DOHH2 (cell line): ENCODE measurements at regions not wholly inside any gene's neighbourhood (a gene's known extent, or its start where the extent isn't known, plus 50 kb on each side); places are given as distances from the start of the nearest gene placed in this dataset.

Source experiments
- H3F3A ChIP-seq: fragments of 200-600 bp; sonication (generic), shearing (Covaris generic); 2 replicates; pipeline ENCODE4 v1.6.0; 2016; ENCODE audit warnings: antibody characterized with exemption, mild to moderate bottlenecking; ENCODE audit not compliant: control insufficient read depth, insufficient read depth
- H3K27ac ChIP-seq: fragments of 200-600 bp; sonication (generic); 2 replicates; pipeline ENCODE4 v1.5.1; 2014; ENCODE audit warnings: low read depth, mild to moderate bottlenecking, low read length, moderate library complexity
- H3K27me3 ChIP-seq: fragments of 200-600 bp; sonication (generic); 2 replicates; pipeline ENCODE4 v1.6.1; 2014; ENCODE audit warnings: mild to moderate bottlenecking, low read length, mixed read lengths; ENCODE audit not compliant: control insufficient read depth
- H3K36me3 ChIP-seq: fragments of 200-600 bp; sonication (generic); 2 replicates; pipeline ENCODE4 v1.6.1; 2014; ENCODE audit warnings: mild to moderate bottlenecking, low read length, moderate library complexity, mixed read lengths; ENCODE audit not compliant: control insufficient read depth
- H3K4me1 ChIP-seq: fragments of 200-600 bp; sonication (generic); 2 replicates; pipeline ENCODE4 v1.6.1; 2014; ENCODE audit warnings: mild to moderate bottlenecking, low read length, mixed read lengths; ENCODE audit not compliant: control insufficient read depth
- H3K4me2 ChIP-seq: fragments of 200-600 bp; sonication (generic); 2 replicates; pipeline ENCODE4 v1.6.0; 2014; ENCODE audit warnings: mild to moderate bottlenecking, low read length, moderate library complexity
- H3K4me3 ChIP-seq: fragments of 200-600 bp; sonication (generic); 2 replicates; pipeline ENCODE4 v1.5.1; 2014; ENCODE audit warnings: mild to moderate bottlenecking, low read length, mixed read lengths
- H3K79me2 ChIP-seq: fragments of 200-600 bp; sonication (generic); 2 replicates; pipeline ENCODE4 v1.6.1; 2014; ENCODE audit warnings: mild to moderate bottlenecking, low read length, mixed read lengths; ENCODE audit not compliant: control insufficient read depth
- H3K9me2 ChIP-seq: fragments of 200-600 bp; sonication (generic); replicated peaks from 2 replicates; pipeline ENCODE4 v1.6.1; 2014; ENCODE audit warnings: mild to moderate bottlenecking, low read length, mixed read lengths; ENCODE audit not compliant: control insufficient read depth
- H3K9me3 ChIP-seq: fragments of 200-600 bp; sonication (generic); 2 replicates; pipeline ENCODE4 v1.6.1; 2014; ENCODE audit warnings: antibody characterized with exemption, low read length, mixed read lengths; ENCODE audit not compliant: control insufficient read depth, insufficient read depth
- H4K20me1 ChIP-seq: fragments of 200-600 bp; sonication (generic); 2 replicates; pipeline ENCODE4 v1.6.0; 2014; ENCODE audit warnings: low read depth, mild to moderate bottlenecking, antibody characterized with exemption, low read length, moderate library complexity; ENCODE audit not compliant: control insufficient read depth, insufficient read depth
- CTCF ChIP-seq: fragments of 200-600 bp; sonication (generic); IDR thresholded peaks from one replicate; pipeline ENCODE4 v1.5.1; 2014; ENCODE audit warnings: antibody characterized with exemption, mild to moderate bottlenecking, low read depth, low read length; ENCODE audit not compliant: poor library complexity, severe bottlenecking
- EZH2phosphoT487 ChIP-seq: fragments of 200-600 bp; sonication (generic); IDR thresholded peaks from 2 replicates; pipeline ENCODE4 v1.6.1; 2017; ENCODE audit warnings: borderline replicate concordance, mild to moderate bottlenecking, antibody characterized with exemption, low read length, moderate library complexity, mixed read lengths

- Histone ChIP-seq H3K4me3 (no peak overlapping the region), H3K4me1 (no peaks in the 10 kb centered on the region), H3K36me3 (no peaks in the 10 kb centered on the region), H3F3A (no peaks in the 10 kb centered on the region), H4K20me1 (no peaks in the 10 kb centered on the region), H3K9me2 (no peaks in the 10 kb centered on the region), H3K9me3 (no peaks in the 10 kb centered on the region), H3K27ac (no peak overlapping the region), H3K4me2 (no peak overlapping the region), H3K27me3 (no peaks in the 10 kb centered on the region), H3K79me2 (no peaks in the 10 kb centered on the region)
- TF ChIP-seq EZH2phosphoT487 (no peak), CTCF (no peak)
These were observed 251.4 kb upstream of the IL12B start for GRCh38 chr5:159581502-159582249.

DNA sequence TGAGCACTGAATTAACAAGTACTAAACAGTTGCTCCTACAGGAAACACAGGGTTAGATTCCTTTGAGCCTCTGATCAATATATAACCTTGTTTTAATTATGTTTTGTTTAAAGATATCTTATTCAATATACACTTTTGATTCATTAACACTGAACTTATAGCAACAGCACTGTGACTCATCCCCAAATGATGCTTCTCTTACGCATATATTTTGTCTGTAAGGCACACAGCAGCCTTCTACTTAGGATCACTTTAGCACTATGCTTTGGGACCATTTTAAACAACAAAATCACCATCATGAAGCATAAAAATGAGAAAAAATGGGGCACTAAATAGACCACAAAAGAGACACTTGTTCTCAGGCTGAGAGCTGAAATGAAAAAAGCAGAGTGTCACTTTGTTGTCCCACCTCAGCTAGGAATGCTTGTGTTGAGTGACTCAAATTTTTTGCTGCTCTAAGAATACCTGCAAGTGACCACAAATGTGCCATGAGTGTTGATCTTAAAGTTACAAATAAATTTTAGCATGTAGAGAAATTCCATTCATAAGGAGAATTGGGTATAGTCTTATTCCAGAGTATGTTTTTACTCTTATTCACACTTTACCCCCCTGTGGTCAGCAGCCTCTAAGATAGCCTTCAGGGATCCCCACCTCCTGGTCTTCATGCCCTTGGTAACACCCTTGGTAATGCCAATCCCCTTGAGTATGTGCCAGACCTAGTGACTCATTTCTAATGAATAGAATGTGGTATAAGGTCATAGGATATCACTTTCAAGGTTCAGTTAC, 252.7 kb upstream of the IL12B start:
- Histone ChIP-seq H3F3A (no peaks in the 10 kb centered on the region), H3K36me3 (no peaks in the 10 kb centered on the region), H3K27ac (no peak overlapping the region), H3K27me3 (no peaks in the 10 kb centered on the region), H3K79me2 (no peaks in the 10 kb centered on the region), H4K20me1 (no peaks in the 10 kb centered on the region), H3K4me1 (no peaks in the 10 kb centered on the region), H3K9me3 (no peaks in the 10 kb centered on the region), H3K9me2 (no peaks in the 10 kb centered on the region), H3K4me3 (no peak overlapping the region), H3K4me2 (no peak overlapping the region)
- no peak for TF ChIP-seq CTCF
- TF ChIP-seq EZH2phosphoT487: no peak

DNA sequence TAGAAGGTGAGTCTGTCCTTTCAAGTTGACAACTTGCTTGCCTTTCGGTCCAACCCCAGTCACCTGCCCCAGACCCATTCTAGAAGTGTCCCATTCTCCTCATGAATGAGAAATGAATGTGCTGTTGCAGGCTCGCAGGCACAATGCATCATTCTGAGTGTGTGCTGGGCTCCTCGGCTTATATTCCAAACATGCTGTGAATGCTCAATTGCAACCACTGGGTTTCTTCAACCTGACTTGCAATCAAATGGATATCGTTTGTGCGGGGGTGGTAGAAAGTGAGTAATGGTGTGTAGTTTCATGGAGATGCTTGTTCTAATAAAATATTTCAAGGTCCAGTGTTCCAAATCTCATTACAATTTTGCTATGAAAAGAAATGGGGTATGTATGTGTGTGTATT, 256.6 kb upstream of the IL12B start:
- Histone ChIP-seq H3K4me3 (no peak overlapping the region), H3K27me3 (no peaks in the 10 kb centered on the region), H3K4me2 (no peak overlapping the region), H3K9me2 (no peaks in the 10 kb centered on the region), H3F3A (no peaks in the 10 kb centered on the region), H4K20me1 (no peaks in the 10 kb centered on the region), H3K36me3 (no peaks in the 10 kb centered on the region), H3K4me1 (no peaks in the 10 kb centered on the region), H3K27ac (no peak overlapping the region), H3K79me2 (no peaks in the 10 kb centered on the region), H3K9me3 (no peaks in the 10 kb centered on the region)
- TF ChIP-seq CTCF (no peak), EZH2phosphoT487 (no peak)
